ENCODE measurements at regions not wholly inside any gene's neighbourhood (a gene's known extent, or its start where the extent isn't known, plus 50 kb on each side); places are given as distances from the start of the nearest gene placed in this dataset.

- H3K9me3 ChIP-seq (replicated peaks in 1 of 3): no peaks in the 10 kb centered on the region
- intact Hi-C loops (cut with DNase I): loop anchor here in 1 of 2 donors (5.0 to 10.0 kb wide), 2 partner anchors 680 to 1553 kb away; no protein-coding TSS in a partner anchor
- DNase-seq: no peak
- TF ChIP-seq POLR2A (IDR thresholded peaks at IDR 0.05) (no peak), CTCF (IDR thresholded peaks at IDR 0.05) (no peak)
- no peak overlapping the region for H3K27ac ChIP-seq
- H3K27me3 ChIP-seq: no peaks in the 10 kb centered on the region
- 81 to 93% (median 88%) methylated on average over 4 to 6 of the region's 6 CpGs for WGBS, 4 donors
- H3K4me3 ChIP-seq: no peak overlapping the region
- H3K4me1 ChIP-seq (replicated peaks in 1 of 2): peaks cover 0 to 5% of the 10 kb centered on the region in 2 donors
- no peaks in the 10 kb centered on the region for H3K36me3 ChIP-seq (replicated peaks in 1 of 2)
Measured at GRCh38 chr19:30674656-30675055, 302.5 kb downstream of the ZNF536 start.

- no peak overlapping the region for H3K4me3 ChIP-seq
- TF ChIP-seq CTCF (IDR thresholded peaks at IDR 0.05) (no peak), POLR2A (IDR thresholded peaks at IDR 0.05) (no peak)
- WGBS, 4 donors: 86 to 92% (median 89%) methylated on average over 8 of the region's 8 CpGs
- H3K4me1 ChIP-seq (replicated peaks in 1 of 2): peaks cover 0 to 10% of the 10 kb centered on the region in 2 donors
- intact Hi-C loops (cut with DNase I): loop anchor here in 1 of 2 donors (5.0 to 10.0 kb wide), 2 partner anchors 681 to 1554 kb away; no protein-coding TSS in a partner anchor
- no peaks in the 10 kb centered on the region for H3K9me3 ChIP-seq (replicated peaks in 1 of 3)
- DNase-seq: no peak
- H3K27ac ChIP-seq: no peak overlapping the region
- H3K27me3 ChIP-seq: no peaks in the 10 kb centered on the region
- no peaks in the 10 kb centered on the region for H3K36me3 ChIP-seq (replicated peaks in 1 of 2)
Measured at GRCh38 chr19:30673336-30673735, 301.2 kb downstream of the ZNF536 start.

- H3K4me1 ChIP-seq (replicated peaks in 1 of 2): peaks cover 0 to 10% of the 10 kb centered on the region in 2 donors
- TF ChIP-seq POLR2A (IDR thresholded peaks at IDR 0.05) (no peak), CTCF (IDR thresholded peaks at IDR 0.05) (no peak)
- H3K36me3 ChIP-seq (replicated peaks in 1 of 2): no peaks in the 10 kb centered on the region
- 59 to 80% (median 71%) methylated on average over 2 to 5 of the region's 5 CpGs for WGBS, 4 donors
- H3K9me3 ChIP-seq (replicated peaks in 1 of 3): no peaks in the 10 kb centered on the region
- DNase-seq: no peak
- intact Hi-C loops (cut with DNase I): loop anchor here in 1 of 2 donors (5.0 to 10.0 kb wide), 2 partner anchors 682 to 1554 kb away; no protein-coding TSS in a partner anchor
- H3K27ac ChIP-seq: no peak overlapping the region
- H3K27me3 ChIP-seq: no peaks in the 10 kb centered on the region
- no peak overlapping the region for H3K4me3 ChIP-seq
Measured at GRCh38 chr19:30672926-30673325, 300.7 kb downstream of the ZNF536 start.

GRCh38 chr19:30671622-30672051 is 299.5 kb downstream of the ZNF536 start:
- no peaks in the 10 kb centered on the region for H3K36me3 ChIP-seq (replicated peaks in 1 of 2)
- intact Hi-C loops (cut with DNase I): loop anchor here in 1 of 2 donors (5.0 to 10.0 kb wide), 2 partner anchors 683 to 1556 kb away; no protein-coding TSS in a partner anchor
- H3K4me1 ChIP-seq (replicated peaks in 1 of 2): peaks cover 0 to 10% of the 10 kb centered on the region in 2 donors
- H3K27me3 ChIP-seq: no peaks in the 10 kb centered on the region
- TF ChIP-seq POLR2A (IDR thresholded peaks at IDR 0.05) (no peak), CTCF (IDR thresholded peaks at IDR 0.05) (no peak)
- peak in 6 of 7 donors; percentile 62 to 81 (median 78) for DNase-seq
- peak overlapping the region in 1 of 5 donors; percentile 30 for H3K27ac ChIP-seq
- H3K4me3 ChIP-seq: no peak overlapping the region
- H3K9me3 ChIP-seq (replicated peaks in 1 of 3): no peaks in the 10 kb centered on the region
- WGBS, 4 donors: 48 to 54% (median 52%) methylated on average over 9 of the region's 9 CpGs

Data from adrenal gland (tissue), 9 donors.